Heart left ventricle (tissue), 13 donors: ENCODE measurements at regions not wholly inside any gene's neighbourhood (a gene's known extent, or its start where the extent isn't known, plus 50 kb on each side); places are given as distances from the start of the nearest gene placed in this dataset.

Experiments used
- CTCF ChIP-seq, 12 donors: fragments of 200-600 bp; sonication (generic) in 4 of 12; IDR thresholded peaks; one replicate each; pipeline versions ENCODE4 v1.5.0 to v1.8.0; 2018 to 2022; ENCODE audit warnings: antibody characterized with exemption in 12 of 12, mild to moderate bottlenecking in 5 of 12
- POLR2A ChIP-seq, 2 donors: fragments of 450-650 bp; IDR thresholded peaks; one replicate each; pipeline ENCODE4 v1.6.1; 2017; ENCODE audit warnings: antibody characterized with exemption in 2 of 2, mild to moderate bottlenecking in 2 of 2, moderate library complexity in 2 of 2
- donor health status: ischemic (EF 13 %, LVEDD 7.1; RV severe dilation, severe dysfunction).
- donor health status: DM: no; HTN: yes; CAD: no.
- donor health status: DM: no; HTN: no; CAD: no.
- donor health status: ischemic (EF 25% LVEDD 6.9; RV normal size, moderate dysfunction).
- donor health status: ischemic (EF 25% LVEDD 5.7; RV mildly dilated, moderate dysfunction).
- donor health status: ischemic (EF 35%, LVEDD 5.7; RV mildly dilated, moderate dysfunction).
- donor health status: nonischemic (EF 11% LVEDD 7.7; RV severe dilation, severe dysfunction).
- donor health status: DM: yes; HTN: yes; CAD: no.
- donor health status: PGD.
- donor health status: ischemic (EF 29% LVEDD 5.4; RV normal size, mild dysfunction).
- donor health status: nonischemic (EF 23%, LVEDD 6.1; RV moderate dilation, normal function).

GRCh38 chr9:108070861-108071260, 581.3 kb upstream of the KLF4 start:
- TF ChIP-seq CTCF (IDR thresholded peaks at IDR 0.05) (no peak), POLR2A (IDR thresholded peaks at IDR 0.05) (no peak)
